ENCODE measurements at regions not wholly inside any gene's neighbourhood (a gene's known extent, or its start where the extent isn't known, plus 50 kb on each side); places are given as distances from the start of the nearest gene placed in this dataset.

DNA sequence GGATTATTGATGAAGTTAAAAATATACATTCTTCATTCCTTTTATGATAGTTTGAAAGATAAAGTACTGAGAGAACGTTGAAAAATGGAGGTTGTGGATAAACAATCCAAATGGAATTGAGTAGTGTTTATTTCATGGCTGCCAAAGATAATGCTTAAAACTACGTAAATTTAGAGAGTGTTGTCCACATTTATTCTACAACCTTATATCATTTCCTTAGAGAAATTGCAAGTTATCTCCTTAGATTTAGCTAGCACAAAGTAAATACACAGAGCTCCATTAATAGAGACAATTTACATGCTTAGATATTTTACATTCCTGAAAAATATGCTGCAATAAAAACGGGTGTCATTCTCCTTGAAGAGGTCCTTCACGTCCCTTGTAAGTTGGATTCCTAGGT lies 146.5 kb upstream of the CCDC179 start:
- H3K4me3 Mint-ChIP-seq: no peak overlapping the region
- H3K27ac ChIP-seq (ENCODE audit: low read depth in 1 of 2, low read length in 2 of 2): no peak overlapping the region
- H3K4me3 ChIP-seq (ENCODE audit: low read length): no peak overlapping the region
- H3K4me1 ChIP-seq (ENCODE audit: insufficient read depth, low read length): no peaks in the 10 kb centered on the region
- peaks cover 9% of the 10 kb centered on the region for H3K9me3 Mint-ChIP-seq
- intact Hi-C loops (cut with DNase I, micrococcal nuclease): no loop called here
- H3K27ac Mint-ChIP-seq: no peak overlapping the region
- peaks cover 38% of the 10 kb centered on the region for H3K36me3 Mint-ChIP-seq (ENCODE audit: low read depth)
- ATAC-seq (ENCODE audit: poor library complexity) (no peak), DNase-seq (no peak)
- H3K27me3 Mint-ChIP-seq: no peaks in the 10 kb centered on the region
- POLR2A ChIA-PET: no interaction called here
- no peak for TF ChIP-seq CTCF (IDR thresholded peaks at IDR 0.05)
- peaks cover 14% of the 10 kb centered on the region in 2 experiments for H3K9me3 ChIP-seq (ENCODE audit: control insufficient read depth in 1 of 2, insufficient read depth in 1 of 2, low read length in 2 of 2)
- H3K36me3 ChIP-seq (ENCODE audit: insufficient read depth, low read length): no peaks in the 10 kb centered on the region
- no peaks in the 10 kb centered on the region for H3K27me3 ChIP-seq (ENCODE audit: control insufficient read depth in 1 of 2, insufficient read depth in 2 of 2, low read length in 2 of 2)
- H3K4me1 Mint-ChIP-seq (ENCODE audit: low read depth): no peaks in the 10 kb centered on the region
- CTCF ChIA-PET: no interaction called here

- TF ChIP-seq CTCF (IDR thresholded peaks at IDR 0.05): no peak
- H3K36me3 Mint-ChIP-seq (ENCODE audit: low read depth): peaks cover 9% of the 10 kb centered on the region
- no peaks in the 10 kb centered on the region for H3K4me1 Mint-ChIP-seq (ENCODE audit: low read depth)
- H3K27ac Mint-ChIP-seq: no peak overlapping the region
- no peaks in the 10 kb centered on the region for H3K27me3 Mint-ChIP-seq
- Histone ChIP-seq H3K4me3 (ENCODE audit: low read length) (no peak overlapping the region), H3K27me3 (ENCODE audit: control insufficient read depth in 1 of 2, insufficient read depth in 2 of 2, low read length in 2 of 2) (no peaks in the 10 kb centered on the region), H3K9me3 (ENCODE audit: control insufficient read depth in 1 of 2, insufficient read depth in 1 of 2, low read length in 2 of 2) (no peaks in the 10 kb centered on the region), H3K36me3 (ENCODE audit: insufficient read depth, low read length) (no peaks in the 10 kb centered on the region), H3K4me1 (ENCODE audit: insufficient read depth, low read length) (no peaks in the 10 kb centered on the region), H3K27ac (ENCODE audit: low read depth in 1 of 2, low read length in 2 of 2) (no peak overlapping the region)
- H3K4me3 Mint-ChIP-seq: no peak overlapping the region
- intact Hi-C loops (cut with DNase I, micrococcal nuclease): no loop called here
- peaks cover 2% of the 10 kb centered on the region for H3K9me3 Mint-ChIP-seq
- ChIA-PET POLR2A (no interaction called here), CTCF (no interaction called here)
- DNase-seq: no peak
- ATAC-seq (ENCODE audit: poor library complexity): no peak
Measured at GRCh38 chr11:23010790-23011335, 150.6 kb upstream of the CCDC179 start.

DNA sequence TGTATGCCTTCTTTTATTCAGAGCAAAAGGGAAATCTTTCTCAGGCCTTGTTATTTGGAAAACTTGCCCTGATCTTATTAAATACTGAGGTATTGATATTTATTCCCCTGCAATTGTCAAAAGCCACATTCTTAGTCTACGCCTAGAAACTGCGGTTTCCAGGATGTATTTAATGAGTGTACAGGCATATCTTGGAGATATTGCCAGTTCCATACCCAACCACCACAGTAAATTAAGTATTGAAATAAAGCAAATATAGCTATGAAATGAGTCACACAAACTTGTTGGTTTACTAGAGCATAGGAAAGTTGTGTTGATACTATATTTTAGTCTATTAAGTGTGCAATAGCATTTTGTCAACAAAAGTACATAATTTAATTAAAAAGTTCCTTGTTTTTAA lies 152.7 kb upstream of the CCDC179 start:
- no peaks in the 10 kb centered on the region for H3K9me3 ChIP-seq (ENCODE audit: control insufficient read depth in 1 of 2, insufficient read depth in 1 of 2, low read length in 2 of 2)
- Mint-ChIP-seq H3K4me1 (ENCODE audit: low read depth) (no peaks in the 10 kb centered on the region), H3K4me3 (no peak overlapping the region), H3K27me3 (no peaks in the 10 kb centered on the region), H3K36me3 (ENCODE audit: low read depth) (peaks cover under 1% of the 10 kb centered on the region), H3K9me3 (peaks cover 2% of the 10 kb centered on the region), H3K27ac (no peak overlapping the region)
- H3K27me3 ChIP-seq (ENCODE audit: control insufficient read depth in 1 of 2, insufficient read depth in 2 of 2, low read length in 2 of 2): no peaks in the 10 kb centered on the region
- ATAC-seq (ENCODE audit: poor library complexity): no peak
- ChIA-PET POLR2A (no interaction called here), CTCF (no interaction called here)
- intact Hi-C loops (cut with DNase I, micrococcal nuclease): no loop called here
- H3K27ac ChIP-seq (ENCODE audit: low read depth in 1 of 2, low read length in 2 of 2): no peak overlapping the region
- DNase-seq: no peak
- H3K4me1 ChIP-seq (ENCODE audit: insufficient read depth, low read length): no peaks in the 10 kb centered on the region
- H3K36me3 ChIP-seq (ENCODE audit: insufficient read depth, low read length): no peaks in the 10 kb centered on the region
- H3K4me3 ChIP-seq (ENCODE audit: low read length): no peak overlapping the region
- TF ChIP-seq CTCF (IDR thresholded peaks at IDR 0.05): no peak
